OCI-LY1 (cell line): ENCODE measurements at regions not wholly inside any gene's neighbourhood (a gene's known extent, or its start where the extent isn't known, plus 50 kb on each side); places are given as distances from the start of the nearest gene placed in this dataset.
"Not testable (repeated sequence)": the region's sequence is repeated elsewhere in the genome, so short reads cannot be mapped to it uniquely, and the experiment has no call there.

Source experiments
- H2AFZ ChIP-seq: fragments of 200-600 bp; sonication (generic), shearing (Covaris generic); 2 replicates; pipeline ENCODE4 v1.6.0; 2014; ENCODE audit warnings: antibody characterized with exemption, mild to moderate bottlenecking, low read length
- H3F3A ChIP-seq: fragments of 200-600 bp; sonication (generic), shearing (Covaris generic); 2 replicates; pipeline ENCODE4 v1.6.0; 2014; ENCODE audit warnings: mild to moderate bottlenecking, antibody characterized with exemption, low read length, moderate library complexity; ENCODE audit not compliant: insufficient read depth
- H3K27ac ChIP-seq: fragments of 200-600 bp; sonication (generic); 2 replicates; pipeline ENCODE4 v1.5.1; 2014; ENCODE audit warnings: low read length, mixed run types, mild to moderate bottlenecking, low read depth; ENCODE audit not compliant: poor library complexity, severe bottlenecking
- H3K27me3 ChIP-seq: fragments of 200-600 bp; sonication (generic); 2 replicates; pipeline ENCODE4 v1.6.0; 2014; ENCODE audit warnings: antibody characterized with exemption, mild to moderate bottlenecking, low read length, moderate library complexity; ENCODE audit not compliant: insufficient read depth
- H3K36me3 ChIP-seq: fragments of 200-600 bp; sonication (generic); 2 replicates; pipeline ENCODE4 v1.6.1; 2014; ENCODE audit warnings: mild to moderate bottlenecking, antibody characterized with exemption, low read length, moderate library complexity, mixed read lengths; ENCODE audit not compliant: insufficient read depth
- H3K4me1 ChIP-seq: fragments of 200-600 bp; sonication (generic); 2 replicates; pipeline ENCODE4 v1.5.1; 2014; ENCODE audit warnings: mild to moderate bottlenecking, low read length, moderate library complexity; ENCODE audit not compliant: insufficient read depth, severe bottlenecking
- H3K4me2 ChIP-seq: fragments of 200-600 bp; sonication (generic), shearing (Covaris generic); 2 replicates; pipeline ENCODE4 v1.6.1; 2014; ENCODE audit warnings: low read length
- H3K4me3 ChIP-seq: fragments of 200-600 bp; sonication (generic); 2 replicates; pipeline ENCODE4 v1.5.1; 2014; ENCODE audit warnings: low read length, low read depth, mild to moderate bottlenecking, mixed read lengths; ENCODE audit not compliant: poor library complexity, severe bottlenecking
- H3K79me2 ChIP-seq: fragments of 200-600 bp; shearing (Covaris generic); 2 replicates; pipeline ENCODE4 v1.6.1; 2016; ENCODE audit warnings: mixed run types, low read length, mixed read lengths; ENCODE audit not compliant: insufficient read depth
- H3K9ac ChIP-seq: fragments of 200-600 bp; sonication (generic), shearing (Covaris generic); 2 replicates; pipeline ENCODE4 v1.6.1; 2014; ENCODE audit warnings: mild to moderate bottlenecking, low read length, mixed read lengths
- H3K9me2 ChIP-seq: fragments of 200-600 bp; sonication (generic), shearing (Covaris generic); 2 replicates; pipeline ENCODE4 v1.6.1; 2014; ENCODE audit warnings: low read depth, mild to moderate bottlenecking, low read length, mixed read lengths
- H3K9me3 ChIP-seq: fragments of 200-600 bp; shearing (Covaris generic); 2 replicates; pipeline ENCODE4 v1.6.1; 2014; ENCODE audit warnings: low read length, mixed read lengths
- H4K20me1 ChIP-seq: fragments of 200-600 bp; sonication (generic), shearing (Covaris generic); 2 replicates; pipeline ENCODE4 v1.6.0; 2016; ENCODE audit warnings: mild to moderate bottlenecking, low read length; ENCODE audit not compliant: insufficient read depth
- CTCF ChIP-seq: fragments of 200-600 bp; sonication (generic), shearing (Covaris generic); IDR thresholded peaks from 2 replicates; pipeline ENCODE4 v1.5.1; 2017; ENCODE audit warnings: mild to moderate bottlenecking, antibody characterized with exemption, low read length, moderate library complexity, mixed read lengths
- EZH2 ChIP-seq: fragments of 200-600 bp; sonication (generic), shearing (Covaris generic); IDR thresholded peaks from 2 replicates; pipeline ENCODE4 v1.8.0; 2017; ENCODE audit warnings: borderline replicate concordance, mixed run types, mild to moderate bottlenecking, antibody characterized with exemption, low read length, moderate library complexity, mixed read lengths

- Histone ChIP-seq H4K20me1 (no peaks in the 10 kb centered on the region), H3K9me2 (no peaks in the 10 kb centered on the region), H3K9ac (no peak overlapping the region), H3K36me3 (no peaks in the 10 kb centered on the region), H3F3A (no peaks in the 10 kb centered on the region), H3K4me2 (no peak overlapping the region), H3K9me3 (no peaks in the 10 kb centered on the region), H3K27me3 (no peaks in the 10 kb centered on the region), H3K4me3 (no peak overlapping the region), H3K79me2 (no peaks in the 10 kb centered on the region), H3K4me1 (no peaks in the 10 kb centered on the region), H2AFZ (no peak overlapping the region), H3K27ac (no peak overlapping the region)
- TF ChIP-seq CTCF (no peak), EZH2 (no peak)
These were observed 99.7 kb upstream of the EGLN3 start for GRCh38 chr14:34050606-34051005.

- Histone ChIP-seq H2AFZ (no peak overlapping the region), H3K27me3 (no peaks in the 10 kb centered on the region), H3K4me3 (no peak overlapping the region), H3K27ac (no peak overlapping the region), H3K4me2 (no peak overlapping the region), H3F3A (no peaks in the 10 kb centered on the region), H3K9ac (no peak overlapping the region), H3K9me2 (no peaks in the 10 kb centered on the region), H4K20me1 (no peaks in the 10 kb centered on the region), H3K79me2 (no peaks in the 10 kb centered on the region), H3K9me3 (no peaks in the 10 kb centered on the region), H3K36me3 (no peaks in the 10 kb centered on the region), H3K4me1 (no peaks in the 10 kb centered on the region)
- TF ChIP-seq EZH2 (no peak), CTCF (no peak)
These were observed 98.9 kb upstream of the EGLN3 start for GRCh38 chr14:34049790-34050189.

DNA sequence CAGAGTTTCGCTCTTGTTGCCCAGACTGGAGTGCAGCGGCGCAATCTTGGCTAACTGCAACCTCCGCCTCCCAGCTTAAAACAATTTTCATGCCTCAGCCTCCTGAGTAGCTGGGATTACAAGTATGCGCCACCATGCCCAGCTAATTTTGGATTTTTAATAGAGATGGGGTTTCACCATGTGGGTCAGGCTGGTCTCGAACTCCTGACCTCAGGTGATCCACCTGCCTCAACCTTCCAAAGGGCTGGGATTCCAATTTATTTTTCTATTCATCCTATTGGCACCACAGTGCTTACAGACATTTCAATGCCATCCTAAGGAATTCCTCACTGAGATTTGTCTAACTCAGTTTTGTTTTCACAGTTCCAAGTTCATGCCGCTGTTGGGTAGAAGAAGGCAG is 98.3 kb upstream of the EGLN3 start:
- H3K4me2 ChIP-seq, H3K36me3 ChIP-seq: not testable (repeated sequence)

GRCh38 chr14:34046799-34047520 is 96.1 kb upstream of the EGLN3 start:
- Histone ChIP-seq H3K4me2 (no peak overlapping the region), H3K4me1 (no peaks in the 10 kb centered on the region), H2AFZ (no peak overlapping the region), H3K27ac (no peak overlapping the region), H3K9me2 (no peaks in the 10 kb centered on the region), H3K36me3 (no peaks in the 10 kb centered on the region), H4K20me1 (no peaks in the 10 kb centered on the region), H3K79me2 (no peaks in the 10 kb centered on the region), H3F3A (no peaks in the 10 kb centered on the region), H3K27me3 (no peaks in the 10 kb centered on the region), H3K9me3 (no peaks in the 10 kb centered on the region), H3K9ac (no peak overlapping the region), H3K4me3 (no peak overlapping the region)
- no peak for TF ChIP-seq EZH2
- TF ChIP-seq CTCF, result no peak

More for the DNA sequence above, 98.3 kb upstream of the EGLN3 start:
- H3K27me3 ChIP-seq, H3K9me3 ChIP-seq, H3K9me2 ChIP-seq, H3K4me3 ChIP-seq, H4K20me1 ChIP-seq, H3F3A ChIP-seq, H2AFZ ChIP-seq, H3K79me2 ChIP-seq, H3K27ac ChIP-seq, H3K9ac ChIP-seq, H3K4me1 ChIP-seq: not testable (repeated sequence)
